Activated naive CD4-positive, alpha-beta T cell treated with anti-CD3 and anti-CD28 coated beads for 36 hours (primary cell): ENCODE measurements at regions not wholly inside any gene's neighbourhood (a gene's known extent, or its start where the extent isn't known, plus 50 kb on each side); places are given as distances from the start of the nearest gene placed in this dataset.
"Not testable (repeated sequence)": the region's sequence is repeated elsewhere in the genome, so short reads cannot be mapped to it uniquely, and the experiment has no call there.

Experiments
- CTCF ChIA-PET: fragments of 350-600 bp; sonication (Branson Sonifier 250); formaldehyde crosslinking; loops from one replicate; lab custom pipeline; 2021; ENCODE audit warnings: antibody characterized with exemption; lab: Charles Lee
- DNase-seq: peaks from one replicate; pipeline ENCODE4 v3.0.0-alpha.2; 2020
- H3K27ac Mint-ChIP-seq: one replicate; pipeline ENCODE4 v1.8.0; 2021; ENCODE audit warnings: mild to moderate bottlenecking, mixed read lengths
- H3K27me3 Mint-ChIP-seq: one replicate; pipeline ENCODE4 v1.8.0; 2021; ENCODE audit warnings: low read depth, mixed read lengths
- H3K36me3 Mint-ChIP-seq: one replicate; pipeline ENCODE4 v1.8.0; 2021; ENCODE audit warnings: low read depth, mixed read lengths
- H3K4me1 Mint-ChIP-seq: one replicate; pipeline ENCODE4 v1.8.0; 2021; ENCODE audit warnings: low read depth, mixed read lengths
- H3K4me3 Mint-ChIP-seq: one replicate; pipeline ENCODE4 v1.8.0; 2021; ENCODE audit warnings: mild to moderate bottlenecking, moderate library complexity, mixed read lengths
- H3K9me3 Mint-ChIP-seq: one replicate; pipeline ENCODE4 v1.8.0; 2021; ENCODE audit warnings: mixed read lengths
- intact Hi-C: fragments of 100-400 bp; cut with micrococcal nuclease; formaldehyde crosslinking; loops from one replicate; pipeline ENCODE4 v1.15.1; 2023

DNA sequence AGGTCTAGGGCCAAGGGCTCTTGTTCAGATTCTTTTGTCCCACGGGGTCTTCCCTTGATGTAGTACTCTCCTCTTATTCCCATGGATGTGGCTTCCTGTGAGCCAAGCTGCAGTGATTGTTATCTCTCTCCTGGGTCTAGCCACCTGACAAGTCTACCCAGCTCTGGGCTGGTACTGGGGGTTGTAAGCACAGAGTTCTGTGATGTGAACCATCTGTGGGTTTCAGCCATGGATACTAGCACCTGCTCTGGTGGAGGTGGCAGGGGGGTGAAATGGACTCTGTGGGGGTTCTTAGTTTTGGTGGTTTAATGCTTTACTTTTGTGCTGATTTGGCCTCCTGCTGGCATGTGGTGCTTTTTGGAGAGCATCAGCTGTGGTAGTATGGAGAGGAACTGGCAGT lies 350.8 kb downstream of the DNAJB9 start:
- Mint-ChIP-seq H3K4me3 (no peak overlapping the region), H3K27ac (no peak overlapping the region), H3K9me3 (peaks cover 27% of the 10 kb centered on the region), H3K27me3 (peaks cover 1% of the 10 kb centered on the region), H3K36me3 (no peaks in the 10 kb centered on the region), H3K4me1 (no peaks in the 10 kb centered on the region)
- DNase-seq: no peak
- CTCF ChIA-PET: no interaction called here
- intact Hi-C loops: no loop called here

DNA sequence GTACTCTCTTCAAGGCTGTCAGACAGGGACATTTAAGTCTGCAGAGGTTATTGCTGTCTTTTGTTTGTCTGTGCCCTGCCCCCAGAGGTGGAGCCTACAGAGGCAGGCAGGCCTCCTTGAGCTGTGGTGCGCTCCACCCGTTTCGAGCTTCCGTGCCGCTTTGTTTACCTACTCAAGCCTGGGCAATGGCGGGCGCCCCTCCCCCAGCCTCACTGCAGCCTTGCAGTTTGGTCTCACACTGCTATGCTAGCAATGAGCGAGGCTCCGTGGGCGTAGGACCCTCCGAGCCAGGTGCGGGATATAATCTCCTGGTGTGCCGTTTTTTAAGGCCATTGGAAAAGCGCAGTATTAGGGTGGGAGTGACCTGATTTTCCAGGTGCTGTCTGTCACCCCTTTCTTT lies 373.4 kb downstream of the DNAJB9 start:
- H3K36me3 Mint-ChIP-seq, H3K4me3 Mint-ChIP-seq, intact Hi-C loops, H3K4me1 Mint-ChIP-seq, H3K27ac Mint-ChIP-seq, CTCF ChIA-PET, H3K27me3 Mint-ChIP-seq, DNase-seq: not testable (repeated sequence)
- H3K9me3 Mint-ChIP-seq: peaks cover 11% of the 10 kb centered on the region

DNA sequence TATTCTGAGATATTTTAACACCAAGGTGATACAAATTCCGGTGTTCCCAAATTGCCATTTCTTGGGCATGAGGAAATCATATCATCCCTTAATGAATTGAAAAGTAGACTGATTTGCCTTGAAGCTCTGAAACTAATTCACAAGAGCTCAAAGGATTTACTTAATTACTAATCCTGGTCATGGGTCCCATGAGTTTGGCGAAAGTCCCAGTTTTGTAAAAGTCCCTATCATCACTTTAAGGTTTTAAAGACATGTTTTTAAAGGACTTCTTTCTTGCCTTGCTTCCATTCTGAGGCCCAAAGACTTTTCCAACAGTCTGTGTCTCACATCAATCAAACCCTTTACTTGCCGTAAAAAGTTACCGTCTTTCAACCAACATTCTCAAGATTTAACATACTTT lies 377.9 kb downstream of the DNAJB9 start:
- Mint-ChIP-seq H3K4me1 (no peaks in the 10 kb centered on the region), H3K27me3 (no peaks in the 10 kb centered on the region), H3K27ac (no peak overlapping the region), H3K9me3 (peaks cover 3% of the 10 kb centered on the region), H3K4me3 (no peak overlapping the region), H3K36me3 (no peaks in the 10 kb centered on the region)
- DNase-seq: no peak
- CTCF ChIA-PET: interaction anchor here (0.6 kb wide), 1 partner anchor 40 kb away, joined by 4 read pairs; no protein-coding TSS in a partner anchor
- intact Hi-C loops: no loop called here

DNA sequence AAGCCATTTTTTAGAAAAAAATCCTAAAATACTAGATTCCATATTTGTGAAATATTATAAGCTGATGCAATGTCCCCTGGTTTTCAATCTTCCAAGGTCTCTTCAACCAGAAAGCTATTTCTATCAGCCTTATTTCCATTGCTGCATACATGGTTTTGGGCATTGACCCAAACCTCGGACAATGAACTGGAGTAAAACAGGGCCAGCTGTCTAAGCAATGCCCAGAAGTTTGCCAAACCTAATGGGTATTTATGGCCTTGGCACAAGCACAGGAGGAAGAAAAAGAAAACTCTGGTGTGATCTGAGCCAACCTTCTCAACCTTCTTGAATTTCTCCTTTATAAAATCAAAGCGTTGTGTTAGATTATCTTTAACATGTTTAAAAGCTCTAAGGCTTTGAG lies 402.3 kb downstream of the DNAJB9 start:
- Mint-ChIP-seq H3K36me3 (no peaks in the 10 kb centered on the region), H3K27ac (no peak overlapping the region), H3K9me3 (no peaks in the 10 kb centered on the region), H3K4me3 (no peak overlapping the region), H3K4me1 (no peaks in the 10 kb centered on the region), H3K27me3 (no peaks in the 10 kb centered on the region)
- intact Hi-C loops: no loop called here
- no peak for DNase-seq
- CTCF ChIA-PET: no interaction called here

DNA sequence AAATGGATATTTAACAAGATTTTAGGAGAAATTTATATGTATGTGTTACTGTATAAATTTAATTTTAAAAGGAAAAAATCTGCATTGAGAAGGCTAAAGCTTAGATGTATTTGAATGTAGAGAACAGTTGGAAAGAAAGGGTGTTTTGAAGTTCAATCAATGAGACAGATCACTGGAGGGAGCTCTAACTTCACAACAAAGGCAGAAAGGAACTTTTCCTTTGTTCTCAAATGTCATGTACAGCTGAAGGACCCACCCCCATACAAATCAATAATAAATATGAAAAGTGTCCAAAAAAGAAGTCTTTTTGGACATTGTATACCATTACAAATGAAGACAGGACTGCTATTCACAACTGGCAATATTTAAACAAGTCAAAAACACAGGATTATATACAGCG lies 403.4 kb downstream of the DNAJB9 start:
- DNase-seq: no peak
- Mint-ChIP-seq H3K27me3 (no peaks in the 10 kb centered on the region), H3K9me3 (peaks cover under 1% of the 10 kb centered on the region), H3K27ac (no peak overlapping the region), H3K4me1 (no peaks in the 10 kb centered on the region), H3K4me3 (no peak overlapping the region), H3K36me3 (no peaks in the 10 kb centered on the region)
- intact Hi-C loops: no loop called here
- CTCF ChIA-PET: no interaction called here

DNA sequence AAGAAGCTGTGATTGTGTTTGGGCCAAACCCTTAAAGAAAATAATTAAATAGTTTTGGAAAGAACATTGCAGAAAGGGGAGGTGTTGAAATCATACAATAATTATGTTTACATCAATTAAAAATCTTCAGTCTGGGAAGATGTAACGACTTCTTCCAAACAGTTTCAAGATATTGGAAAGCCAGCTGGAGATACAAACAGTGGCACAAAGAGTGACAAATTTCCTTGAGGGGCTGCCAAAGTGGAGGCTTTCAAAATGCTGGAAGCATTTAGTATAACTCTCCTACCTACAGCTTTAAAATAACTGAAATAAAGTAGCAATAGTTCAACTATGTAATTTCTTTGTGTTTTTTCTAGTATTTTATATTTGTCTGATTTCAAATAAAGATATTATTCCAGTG lies 405.0 kb downstream of the DNAJB9 start:
- Mint-ChIP-seq H3K9me3 (peaks cover 7% of the 10 kb centered on the region), H3K27me3 (no peaks in the 10 kb centered on the region), H3K4me3 (no peak overlapping the region), H3K4me1 (no peaks in the 10 kb centered on the region), H3K27ac (no peak overlapping the region), H3K36me3 (no peaks in the 10 kb centered on the region)
- intact Hi-C loops: no loop called here
- no peak for DNase-seq
- CTCF ChIA-PET: no interaction called here

DNA sequence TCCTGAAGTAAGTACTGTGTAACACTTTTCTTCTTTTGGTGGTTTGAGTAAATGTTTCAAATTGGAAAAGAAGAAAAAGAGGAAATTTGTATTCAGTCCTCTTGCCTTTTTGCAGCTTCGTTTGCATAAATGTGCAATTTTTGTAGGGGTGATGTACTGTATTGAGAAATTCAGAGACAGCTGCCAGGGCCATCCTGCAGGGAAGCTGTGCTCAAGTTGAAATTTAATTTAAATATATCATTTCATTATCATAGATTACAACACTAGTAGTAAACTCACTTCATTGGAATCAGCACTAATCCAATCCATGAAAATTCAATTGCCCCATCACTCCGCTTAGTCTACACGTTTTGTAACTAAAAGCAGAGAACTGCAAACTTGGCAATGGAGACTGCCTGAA lies 415.4 kb downstream of the DNAJB9 start:
- no peaks in the 10 kb centered on the region for H3K27me3 Mint-ChIP-seq
- no peaks in the 10 kb centered on the region for H3K36me3 Mint-ChIP-seq
- DNase-seq: no peak
- H3K27ac Mint-ChIP-seq: no peak overlapping the region
- intact Hi-C loops: no loop called here
- no peaks in the 10 kb centered on the region for H3K4me1 Mint-ChIP-seq
- H3K9me3 Mint-ChIP-seq: peaks cover 4% of the 10 kb centered on the region
- no peak overlapping the region for H3K4me3 Mint-ChIP-seq
- CTCF ChIA-PET: no interaction called here

DNA sequence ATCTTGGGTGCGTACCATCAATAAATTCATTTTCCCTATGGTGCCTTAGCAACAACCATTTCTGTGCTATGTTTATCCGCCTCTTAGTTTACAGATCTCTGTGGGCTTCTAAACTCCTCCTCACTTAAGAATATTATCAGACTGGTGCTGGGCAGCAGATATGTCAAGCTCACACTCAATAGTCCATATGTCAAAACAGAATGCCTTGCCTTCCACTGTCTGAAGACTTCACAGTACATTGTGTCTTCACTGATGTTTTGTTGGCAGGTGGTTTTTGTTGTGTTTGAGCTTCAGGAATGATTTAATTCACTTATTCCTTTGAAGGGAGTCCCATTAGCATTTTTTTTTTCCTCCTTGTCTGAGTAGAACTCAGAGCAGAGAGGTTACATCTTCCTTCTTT lies 419.6 kb downstream of the DNAJB9 start:
- Mint-ChIP-seq H3K4me3 (no peak overlapping the region), H3K4me1 (no peaks in the 10 kb centered on the region), H3K27ac (no peak overlapping the region), H3K27me3 (no peaks in the 10 kb centered on the region), H3K36me3 (no peaks in the 10 kb centered on the region), H3K9me3 (no peaks in the 10 kb centered on the region)
- CTCF ChIA-PET: no interaction called here
- no peak for DNase-seq
- intact Hi-C loops: no loop called here

DNA sequence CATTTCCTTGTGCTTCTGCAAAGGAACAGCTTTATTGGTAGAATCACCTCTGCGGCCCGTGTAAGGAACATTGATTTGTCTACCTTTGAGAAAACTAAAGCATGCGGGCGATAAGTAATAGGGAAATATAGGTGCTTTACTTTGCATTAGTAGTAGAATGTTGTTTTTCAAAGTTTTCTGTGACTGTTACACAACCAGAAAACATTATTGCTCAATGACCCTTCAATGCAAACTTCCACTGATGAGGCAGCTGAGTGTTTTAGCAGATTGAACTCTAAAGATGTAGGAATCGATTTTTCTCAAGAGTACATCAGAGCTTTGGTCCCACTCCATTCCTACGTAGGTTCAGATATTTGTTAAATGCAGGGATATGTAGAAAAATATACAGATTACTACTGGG lies 427.8 kb downstream of the DNAJB9 start:
- H3K36me3 Mint-ChIP-seq: no peaks in the 10 kb centered on the region
- H3K9me3 Mint-ChIP-seq: no peaks in the 10 kb centered on the region
- DNase-seq: no peak
- H3K27me3 Mint-ChIP-seq: no peaks in the 10 kb centered on the region
- no peak overlapping the region for H3K27ac Mint-ChIP-seq
- no peak overlapping the region for H3K4me3 Mint-ChIP-seq
- CTCF ChIA-PET: no interaction called here
- no peaks in the 10 kb centered on the region for H3K4me1 Mint-ChIP-seq
- intact Hi-C loops: no loop called here

DNA sequence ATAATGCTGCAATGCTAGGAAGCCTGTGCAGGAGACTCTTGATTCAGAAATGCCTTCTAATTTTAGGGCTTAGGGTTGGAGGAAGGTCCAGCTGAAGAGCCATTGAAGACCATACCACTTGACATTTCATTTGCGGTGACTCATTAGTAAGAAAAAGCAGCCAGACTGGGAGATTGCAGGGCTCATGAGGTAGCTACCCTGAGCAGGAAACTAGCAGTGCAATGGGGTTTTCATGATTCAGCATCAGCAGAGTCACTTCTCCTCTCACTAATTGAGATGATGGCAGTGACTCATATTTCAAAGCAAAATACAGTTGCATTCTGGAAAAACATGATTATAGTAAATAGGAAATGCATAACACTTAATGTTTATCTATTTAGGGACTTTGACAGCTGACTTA lies 434.1 kb downstream of the DNAJB9 start:
- peaks cover 1% of the 10 kb centered on the region for H3K9me3 Mint-ChIP-seq
- CTCF ChIA-PET: no interaction called here
- H3K27me3 Mint-ChIP-seq: no peaks in the 10 kb centered on the region

DNA sequence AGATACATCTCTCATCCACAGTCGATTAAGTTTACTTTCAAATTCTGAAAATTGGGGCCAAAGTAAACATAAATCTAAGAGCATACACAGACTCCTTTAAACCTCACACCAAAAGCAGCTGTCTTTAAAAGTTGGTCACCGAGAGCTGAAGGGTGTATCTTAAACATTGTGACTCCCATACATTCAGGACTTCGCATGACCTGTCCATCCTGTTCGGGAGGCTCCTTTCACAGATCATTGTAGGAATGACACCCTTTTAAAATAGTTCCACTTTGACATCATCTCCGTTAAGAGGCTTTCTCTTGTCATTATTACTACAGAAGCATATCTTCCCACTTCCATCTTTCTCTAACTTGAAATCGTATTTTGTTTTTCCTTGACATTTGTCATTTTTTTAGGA lies 440.0 kb downstream of the DNAJB9 start:
- peaks cover 6% of the 10 kb centered on the region for H3K9me3 Mint-ChIP-seq
- H3K27ac Mint-ChIP-seq: no peak overlapping the region
- no peak for DNase-seq
- H3K4me3 Mint-ChIP-seq: no peak overlapping the region
- CTCF ChIA-PET: interaction anchor here (0.8 kb wide), 1 partner anchor 105 kb away, joined by 3 read pairs; no protein-coding TSS in a partner anchor
- intact Hi-C loops: no loop called here
- H3K4me1 Mint-ChIP-seq: no peaks in the 10 kb centered on the region
- no peaks in the 10 kb centered on the region for H3K36me3 Mint-ChIP-seq
- H3K27me3 Mint-ChIP-seq: no peaks in the 10 kb centered on the region

More for the DNA sequence above, 434.1 kb downstream of the DNAJB9 start:
- Mint-ChIP-seq H3K4me1 (no peaks in the 10 kb centered on the region), H3K27ac (no peak overlapping the region), H3K36me3 (no peaks in the 10 kb centered on the region), H3K4me3 (no peak overlapping the region)
- intact Hi-C loops: no loop called here
- DNase-seq: no peak

DNA sequence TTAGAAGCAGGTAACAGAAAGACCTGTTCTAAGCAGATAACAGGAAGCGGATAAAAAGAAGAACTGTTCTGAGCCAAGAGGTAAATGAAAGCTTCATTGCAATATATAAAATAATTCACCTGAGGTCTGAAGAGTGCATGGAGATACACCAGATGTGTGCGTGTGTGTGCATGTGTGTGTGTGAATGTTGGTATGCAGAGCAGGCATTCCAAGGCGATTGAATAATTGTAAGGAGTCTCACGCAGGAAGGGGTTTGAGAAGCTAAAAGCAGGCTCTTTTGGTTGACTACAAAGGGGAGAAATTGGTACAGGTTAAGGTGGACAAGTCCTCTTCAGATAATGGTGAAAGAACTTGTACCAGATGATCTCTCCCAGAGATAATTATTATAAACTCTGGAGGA lies 450.6 kb downstream of the DNAJB9 start:
- Mint-ChIP-seq H3K4me3 (no peak overlapping the region), H3K36me3 (no peaks in the 10 kb centered on the region), H3K27ac (no peak overlapping the region), H3K27me3 (no peaks in the 10 kb centered on the region), H3K4me1 (no peaks in the 10 kb centered on the region), H3K9me3 (no peaks in the 10 kb centered on the region)
- intact Hi-C loops: no loop called here
- no peak for DNase-seq
- CTCF ChIA-PET: no interaction called here

DNA sequence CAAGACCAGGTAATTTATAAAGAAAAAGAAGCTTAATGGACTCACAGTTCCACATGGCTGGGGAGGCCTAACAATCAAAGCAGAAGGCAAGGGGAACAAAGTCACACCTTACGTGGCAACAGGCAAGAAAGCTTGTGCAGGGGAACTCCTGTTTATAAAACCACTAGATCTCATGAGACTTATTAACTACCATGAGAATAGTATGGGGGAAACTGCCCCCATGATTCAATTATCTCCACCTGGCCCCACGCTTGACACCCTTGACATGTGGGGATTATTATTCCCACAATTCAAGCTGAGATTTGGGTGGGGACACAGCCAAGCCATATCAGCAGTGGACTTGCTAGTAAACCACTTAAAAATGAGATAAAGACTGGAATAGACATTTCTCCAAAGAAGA lies 451.7 kb downstream of the DNAJB9 start:
- H3K4me3 Mint-ChIP-seq: no peak overlapping the region
- CTCF ChIA-PET: no interaction called here
- H3K4me1 Mint-ChIP-seq: no peaks in the 10 kb centered on the region
- H3K36me3 Mint-ChIP-seq: no peaks in the 10 kb centered on the region
- intact Hi-C loops: no loop called here
- no peak overlapping the region for H3K27ac Mint-ChIP-seq
- H3K9me3 Mint-ChIP-seq: no peaks in the 10 kb centered on the region
- DNase-seq: no peak
- no peaks in the 10 kb centered on the region for H3K27me3 Mint-ChIP-seq

DNA sequence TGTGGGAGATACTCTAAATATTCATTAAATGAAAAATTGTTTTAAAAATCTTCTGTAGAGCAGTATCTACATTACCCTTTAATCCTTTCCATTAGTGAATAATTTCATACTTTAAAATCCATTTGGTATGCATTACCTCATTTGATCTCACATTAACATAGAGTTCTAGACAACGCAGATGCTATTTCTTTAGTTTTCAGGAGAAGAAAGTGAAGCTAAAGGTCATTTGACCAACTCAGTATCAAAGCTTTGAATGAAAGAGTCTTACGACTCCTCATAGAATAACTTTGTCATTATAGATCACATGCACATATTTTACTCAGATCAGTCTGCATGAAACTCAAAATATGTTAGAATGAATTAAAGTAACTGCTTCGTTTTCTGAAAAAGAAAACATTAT lies 460.2 kb downstream of the DNAJB9 start:
- H3K27me3 Mint-ChIP-seq: no peaks in the 10 kb centered on the region
- no peak overlapping the region for H3K4me3 Mint-ChIP-seq
- CTCF ChIA-PET: no interaction called here
- intact Hi-C loops: no loop called here
- no peak for DNase-seq
- no peak overlapping the region for H3K27ac Mint-ChIP-seq
- no peaks in the 10 kb centered on the region for H3K4me1 Mint-ChIP-seq
- H3K36me3 Mint-ChIP-seq: no peaks in the 10 kb centered on the region
- peaks cover 2% of the 10 kb centered on the region for H3K9me3 Mint-ChIP-seq
